B cell (primary cell): ENCODE measurements at regions not wholly inside any gene's neighbourhood (a gene's known extent, or its start where the extent isn't known, plus 50 kb on each side); places are given as distances from the start of the nearest gene placed in this dataset.

Experiments
- EZH2 ChIP-seq: IDR thresholded peaks from 2 replicates; pipeline ENCODE4 v1.6.1; 2012; ENCODE audit warnings: borderline replicate concordance, low read depth, mild to moderate bottlenecking, moderate library complexity, low read length; ENCODE audit not compliant: insufficient read depth, poor library complexity, severe bottlenecking
- TF ChIP-seq, protein P1 (sequence below): fragments of 200-600 bp; IDR thresholded peaks from one replicate; pipeline ENCODE4 v1.8.0; 2022; ENCODE audit warnings: antibody characterized with exemption, mild to moderate bottlenecking

DNA sequence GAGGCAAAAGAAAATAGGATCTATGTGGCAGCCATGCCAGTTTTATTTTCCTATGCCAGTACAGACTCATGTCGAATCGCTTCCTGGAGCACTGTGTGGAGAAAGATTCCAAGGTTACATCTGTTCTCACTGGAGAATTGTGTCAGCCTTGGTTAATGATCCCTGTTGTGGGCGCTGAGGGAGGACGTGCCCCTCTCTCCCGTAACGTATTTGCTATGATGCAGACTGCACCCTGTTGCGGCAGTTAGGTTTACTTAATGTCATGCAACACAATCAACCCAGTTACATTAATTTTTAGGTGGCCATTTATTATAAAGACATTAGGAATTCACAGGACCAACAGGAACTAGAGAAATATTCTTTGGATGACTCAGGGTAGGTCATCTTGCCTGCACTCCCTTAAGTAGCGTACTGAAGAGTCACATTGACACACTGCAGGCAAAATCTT lies 892.9 kb downstream of the EFNB2 start:
- TF ChIP-seq, protein P1, sequence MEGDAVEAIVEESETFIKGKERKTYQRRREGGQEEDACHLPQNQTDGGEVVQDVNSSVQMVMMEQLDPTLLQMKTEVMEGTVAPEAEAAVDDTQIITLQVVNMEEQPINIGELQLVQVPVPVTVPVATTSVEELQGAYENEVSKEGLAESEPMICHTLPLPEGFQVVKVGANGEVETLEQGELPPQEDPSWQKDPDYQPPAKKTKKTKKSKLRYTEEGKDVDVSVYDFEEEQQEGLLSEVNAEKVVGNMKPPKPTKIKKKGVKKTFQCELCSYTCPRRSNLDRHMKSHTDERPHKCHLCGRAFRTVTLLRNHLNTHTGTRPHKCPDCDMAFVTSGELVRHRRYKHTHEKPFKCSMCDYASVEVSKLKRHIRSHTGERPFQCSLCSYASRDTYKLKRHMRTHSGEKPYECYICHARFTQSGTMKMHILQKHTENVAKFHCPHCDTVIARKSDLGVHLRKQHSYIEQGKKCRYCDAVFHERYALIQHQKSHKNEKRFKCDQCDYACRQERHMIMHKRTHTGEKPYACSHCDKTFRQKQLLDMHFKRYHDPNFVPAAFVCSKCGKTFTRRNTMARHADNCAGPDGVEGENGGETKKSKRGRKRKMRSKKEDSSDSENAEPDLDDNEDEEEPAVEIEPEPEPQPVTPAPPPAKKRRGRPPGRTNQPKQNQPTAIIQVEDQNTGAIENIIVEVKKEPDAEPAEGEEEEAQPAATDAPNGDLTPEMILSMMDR: no peak
- TF ChIP-seq EZH2: no peak
